Hepatocyte (in vitro differentiated cells): ENCODE measurements at regions not wholly inside any gene's neighbourhood (a gene's known extent, or its start where the extent isn't known, plus 50 kb on each side); places are given as distances from the start of the nearest gene placed in this dataset.

ENCODE experiments used
- DNase-seq: peaks from one replicate; pipeline ENCODE4 v3.0.0-alpha.2; 2016; ENCODE audit warnings: low spot score
- H2AFZ ChIP-seq: fragments of 200-600 bp; sonication (generic); 2 replicates; pipeline ENCODE4 v1.6.0; 2016; ENCODE audit warnings: antibody characterized with exemption, mild to moderate bottlenecking
- H3K27ac ChIP-seq: fragments of 200-600 bp; sonication (generic); 2 replicates; pipeline ENCODE4 v1.5.1; 2016; ENCODE audit warnings: mild to moderate bottlenecking
- H3K27me3 ChIP-seq: fragments of 200-600 bp; sonication (generic); 2 replicates; pipeline ENCODE4 v1.6.1; 2016
- H3K36me3 ChIP-seq: fragments of 200-600 bp; sonication (generic); replicated peaks from 2 replicates; pipeline ENCODE4 v1.5.1; 2016; ENCODE audit warnings: low read depth; ENCODE audit not compliant: insufficient read depth
- H3K4me1 ChIP-seq: fragments of 200-600 bp; sonication (generic); 2 replicates; pipeline ENCODE4 v1.5.1; 2016; ENCODE audit warnings: mild to moderate bottlenecking, moderate library complexity; ENCODE audit not compliant: insufficient read depth
- H3K4me2 ChIP-seq: fragments of 200-600 bp; sonication (generic); 2 replicates; pipeline ENCODE4 v1.6.0; 2016
- H3K4me3 ChIP-seq: fragments of 200-600 bp; sonication (generic); 2 replicates; pipeline ENCODE4 v1.5.1; 2016; ENCODE audit warnings: mild to moderate bottlenecking
- H3K79me2 ChIP-seq: fragments of 200-600 bp; sonication (generic); 2 replicates; pipeline ENCODE4 v1.6.0; 2017; ENCODE audit warnings: mild to moderate bottlenecking
- H3K9me2 ChIP-seq: fragments of 200-600 bp; sonication (generic); replicated peaks from 2 replicates; pipeline ENCODE4 v1.6.0; 2017; ENCODE audit warnings: mild to moderate bottlenecking; ENCODE audit not compliant: insufficient read depth
- H3K9me3 ChIP-seq: fragments of 200-600 bp; sonication (generic); 2 replicates; pipeline ENCODE4 v1.5.1; 2016; ENCODE audit warnings: low read depth, mild to moderate bottlenecking
- H4K20me1 ChIP-seq: fragments of 200-600 bp; sonication (generic); 2 replicates; pipeline ENCODE4 v1.6.0; 2016; ENCODE audit warnings: mild to moderate bottlenecking; ENCODE audit not compliant: insufficient read depth, poor library complexity, severe bottlenecking
- EZH2 ChIP-seq: fragments of 200-600 bp; sonication (generic); IDR thresholded peaks from 2 replicates; pipeline ENCODE4 v1.6.1; 2016; ENCODE audit warnings: antibody characterized with exemption, mild to moderate bottlenecking, borderline replicate concordance
- EZH2phosphoT487 ChIP-seq: fragments of 200-600 bp; sonication (generic); IDR thresholded peaks from one replicate; pipeline ENCODE4 v1.6.1; 2018; ENCODE audit warnings: antibody characterized with exemption, mild to moderate bottlenecking, low read depth, moderate library complexity; ENCODE audit not compliant: unreplicated experiment, severe bottlenecking
- WGBS: methylation state at CpG from one replicate; pipeline ENCODE4 v1.1.6; 2016; ENCODE audit warnings: low lambda C conversion rate; ENCODE audit errors: missing lambda C conversion rate; 5-methylcytosine and 5-hydroxymethylcytosine counted together
- TF ChIP-seq, protein P1 (sequence below): fragments of 200-600 bp; sonication (generic); IDR thresholded peaks from 2 replicates; pipeline ENCODE4 v1.5.1; 2016; ENCODE audit warnings: antibody characterized with exemption, mild to moderate bottlenecking; ENCODE audit not compliant: poor library complexity

DNA sequence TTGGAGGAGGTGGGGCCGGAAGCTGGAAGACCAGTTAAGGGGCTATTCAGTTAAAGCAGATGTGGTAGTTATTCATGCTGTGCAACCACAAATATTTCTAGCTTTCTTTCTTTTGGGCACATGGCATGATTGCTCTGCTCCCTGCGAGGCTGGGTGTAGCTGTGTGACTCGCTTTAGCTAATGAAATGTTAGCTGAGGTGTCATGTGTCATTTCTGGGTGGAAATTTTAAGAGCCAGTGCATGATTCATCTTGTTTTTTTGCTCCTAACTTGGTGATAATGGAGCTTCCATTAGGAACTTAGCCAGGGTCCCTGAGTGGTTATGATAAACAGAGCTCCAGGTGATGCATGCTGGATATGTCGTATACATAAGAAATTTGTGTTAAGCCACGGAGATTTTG, 300.6 kb downstream of the SATB1 start:
- no peak overlapping the region for H2AFZ ChIP-seq
- no peak overlapping the region for H3K4me2 ChIP-seq
- H3K4me3 ChIP-seq = no peak overlapping the region
- H3K27ac ChIP-seq = no peak overlapping the region
- no peaks in the 10 kb centered on the region for H4K20me1 ChIP-seq
- H3K9me2 ChIP-seq = no peaks in the 10 kb centered on the region
- H3K27me3 ChIP-seq = no peaks in the 10 kb centered on the region
- H3K79me2 ChIP-seq = no peaks in the 10 kb centered on the region
- no peak for DNase-seq
- H3K9me3 ChIP-seq = no peaks in the 10 kb centered on the region
- H3K4me1 ChIP-seq = no peaks in the 10 kb centered on the region
- no peak for TF ChIP-seq EZH2phosphoT487
- TF ChIP-seq, protein P1, sequence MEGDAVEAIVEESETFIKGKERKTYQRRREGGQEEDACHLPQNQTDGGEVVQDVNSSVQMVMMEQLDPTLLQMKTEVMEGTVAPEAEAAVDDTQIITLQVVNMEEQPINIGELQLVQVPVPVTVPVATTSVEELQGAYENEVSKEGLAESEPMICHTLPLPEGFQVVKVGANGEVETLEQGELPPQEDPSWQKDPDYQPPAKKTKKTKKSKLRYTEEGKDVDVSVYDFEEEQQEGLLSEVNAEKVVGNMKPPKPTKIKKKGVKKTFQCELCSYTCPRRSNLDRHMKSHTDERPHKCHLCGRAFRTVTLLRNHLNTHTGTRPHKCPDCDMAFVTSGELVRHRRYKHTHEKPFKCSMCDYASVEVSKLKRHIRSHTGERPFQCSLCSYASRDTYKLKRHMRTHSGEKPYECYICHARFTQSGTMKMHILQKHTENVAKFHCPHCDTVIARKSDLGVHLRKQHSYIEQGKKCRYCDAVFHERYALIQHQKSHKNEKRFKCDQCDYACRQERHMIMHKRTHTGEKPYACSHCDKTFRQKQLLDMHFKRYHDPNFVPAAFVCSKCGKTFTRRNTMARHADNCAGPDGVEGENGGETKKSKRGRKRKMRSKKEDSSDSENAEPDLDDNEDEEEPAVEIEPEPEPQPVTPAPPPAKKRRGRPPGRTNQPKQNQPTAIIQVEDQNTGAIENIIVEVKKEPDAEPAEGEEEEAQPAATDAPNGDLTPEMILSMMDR = no peak
- no peaks in the 10 kb centered on the region for H3K36me3 ChIP-seq
- whole genome bisulfite sequencing = 83% methylated on average over 5 of the region's 5 CpGs

DNA sequence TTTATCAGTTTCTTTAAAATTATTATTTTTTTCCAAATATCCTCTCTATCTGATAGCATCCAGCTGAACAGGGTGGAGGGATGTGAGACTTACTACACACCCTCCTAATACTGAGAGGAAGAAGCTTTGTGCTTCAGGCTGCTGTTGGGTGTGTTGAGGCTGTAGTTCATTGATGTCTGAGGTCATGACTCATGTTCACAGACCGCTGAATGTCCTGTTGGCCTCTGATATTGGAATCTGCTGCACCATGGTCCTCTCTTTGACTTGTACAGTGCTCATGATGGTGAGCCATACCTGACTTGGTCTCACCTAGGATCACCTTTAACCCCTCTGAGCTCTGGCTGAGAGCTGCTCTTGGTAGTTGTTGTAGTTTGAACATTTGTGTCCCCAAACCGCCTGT, 302.9 kb downstream of the SATB1 start:
- H3K9me2 ChIP-seq = no peaks in the 10 kb centered on the region
- H4K20me1 ChIP-seq = no peaks in the 10 kb centered on the region
- no peaks in the 10 kb centered on the region for H3K9me3 ChIP-seq
- TF ChIP-seq, protein P1 = no peak
- TF ChIP-seq EZH2phosphoT487 (no peak), EZH2 (no peak)
- 98% methylated on average over 2 of the region's 2 CpGs for WGBS
- H3K27me3 ChIP-seq = no peaks in the 10 kb centered on the region
- no peak overlapping the region for H3K27ac ChIP-seq
- no peaks in the 10 kb centered on the region for H3K36me3 ChIP-seq
- no peak overlapping the region for H2AFZ ChIP-seq
- no peak overlapping the region for H3K4me3 ChIP-seq
- no peaks in the 10 kb centered on the region for H3K4me1 ChIP-seq
- DNase-seq = no peak
- no peak overlapping the region for H3K4me2 ChIP-seq
- H3K79me2 ChIP-seq = no peaks in the 10 kb centered on the region

DNA sequence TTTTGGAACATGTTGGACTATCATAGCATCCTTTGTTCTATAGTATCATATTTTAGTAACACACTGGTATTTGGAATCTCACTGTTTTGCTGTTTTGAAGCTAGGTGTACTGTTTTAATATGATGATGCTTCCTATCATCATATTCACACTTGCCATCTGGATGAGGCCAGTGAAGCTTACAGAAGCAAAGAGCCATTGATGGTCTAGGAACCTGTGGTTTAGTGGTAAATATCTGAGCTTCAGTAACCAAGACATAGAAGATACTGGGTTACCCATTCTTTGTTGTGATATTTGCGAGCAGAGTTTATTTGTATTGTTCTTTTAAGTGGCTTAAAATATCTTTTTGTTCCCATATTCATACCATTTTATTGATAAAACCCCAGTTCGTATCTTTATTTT, 304.1 kb downstream of the SATB1 start:
- Histone ChIP-seq H3K27me3 (no peaks in the 10 kb centered on the region), H3K4me2 (no peak overlapping the region), H3K27ac (no peak overlapping the region), H3K9me3 (no peaks in the 10 kb centered on the region), H3K4me3 (no peak overlapping the region), H3K79me2 (no peaks in the 10 kb centered on the region), H4K20me1 (no peaks in the 10 kb centered on the region), H2AFZ (no peak overlapping the region), H3K9me2 (no peaks in the 10 kb centered on the region), H3K4me1 (no peaks in the 10 kb centered on the region), H3K36me3 (no peaks in the 10 kb centered on the region)
- TF ChIP-seq EZH2phosphoT487 (no peak), EZH2 (no peak)
- WGBS = 92% methylated on average over 2 of the region's 2 CpGs
- DNase-seq = no peak

DNA sequence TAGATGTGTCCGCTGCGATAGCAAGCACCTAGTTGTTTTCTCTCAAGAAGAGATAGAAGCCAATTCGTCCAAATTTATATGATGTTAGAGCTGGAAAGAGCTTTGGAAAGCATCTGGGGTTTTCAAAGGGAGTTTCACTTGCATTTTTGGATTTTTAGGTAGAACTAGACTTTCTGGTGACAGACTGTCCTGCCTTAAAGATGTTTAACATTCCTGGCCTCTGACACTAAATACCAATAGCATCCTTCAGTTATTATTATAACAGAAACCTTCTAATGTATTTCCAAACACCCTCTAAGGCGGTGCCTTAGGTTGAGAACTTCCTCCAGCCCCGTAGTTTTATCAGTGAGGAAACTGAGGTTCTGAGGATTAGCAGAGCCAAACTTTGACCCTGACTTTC, 305.3 kb downstream of the SATB1 start:
- Histone ChIP-seq H2AFZ (no peak overlapping the region), H3K4me1 (no peaks in the 10 kb centered on the region)

More for the DNA sequence above, 305.3 kb downstream of the SATB1 start:
- Histone ChIP-seq H3K79me2 (no peaks in the 10 kb centered on the region), H3K9me3 (no peaks in the 10 kb centered on the region), H3K9me2 (no peaks in the 10 kb centered on the region), H3K4me3 (no peak overlapping the region), H3K27ac (no peak overlapping the region), H3K27me3 (no peaks in the 10 kb centered on the region), H3K36me3 (no peaks in the 10 kb centered on the region), H3K4me2 (no peak overlapping the region), H4K20me1 (no peaks in the 10 kb centered on the region)
- 82% methylated on average over 5 of the region's 5 CpGs for WGBS
- DNase-seq = no peak
- TF ChIP-seq EZH2 = no peak
- no peak for TF ChIP-seq EZH2phosphoT487
- TF ChIP-seq, protein P1 = no peak
